HCEC 1CT (cell line): ENCODE measurements at regions not wholly inside any gene's neighbourhood (a gene's known extent, or its start where the extent isn't known, plus 50 kb on each side); places are given as distances from the start of the nearest gene placed in this dataset.

Experiments used
- DNase-seq: peaks from one replicate; pipeline ENCODE4 v3.0.0-alpha.2; 2017

DNA sequence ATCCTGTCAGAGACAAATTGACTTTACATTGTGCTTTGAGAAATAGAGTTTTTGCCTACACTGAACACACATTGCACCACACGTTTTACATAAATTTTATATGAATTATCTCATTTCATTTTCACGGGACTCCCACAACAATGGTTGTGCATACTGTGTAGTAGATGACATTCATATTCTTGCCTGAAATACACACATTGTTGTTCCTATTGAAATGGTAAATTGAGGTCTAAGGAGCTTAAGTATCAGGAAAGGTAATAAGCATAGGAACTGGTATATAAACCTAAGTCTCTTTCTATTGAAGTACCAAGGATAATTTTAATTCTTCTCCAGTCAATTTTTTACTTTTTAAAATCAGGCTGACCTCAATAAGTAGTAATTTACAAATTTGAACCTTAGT, 473.7 kb upstream of the DEPDC1 start:
- no peak for DNase-seq

DNA sequence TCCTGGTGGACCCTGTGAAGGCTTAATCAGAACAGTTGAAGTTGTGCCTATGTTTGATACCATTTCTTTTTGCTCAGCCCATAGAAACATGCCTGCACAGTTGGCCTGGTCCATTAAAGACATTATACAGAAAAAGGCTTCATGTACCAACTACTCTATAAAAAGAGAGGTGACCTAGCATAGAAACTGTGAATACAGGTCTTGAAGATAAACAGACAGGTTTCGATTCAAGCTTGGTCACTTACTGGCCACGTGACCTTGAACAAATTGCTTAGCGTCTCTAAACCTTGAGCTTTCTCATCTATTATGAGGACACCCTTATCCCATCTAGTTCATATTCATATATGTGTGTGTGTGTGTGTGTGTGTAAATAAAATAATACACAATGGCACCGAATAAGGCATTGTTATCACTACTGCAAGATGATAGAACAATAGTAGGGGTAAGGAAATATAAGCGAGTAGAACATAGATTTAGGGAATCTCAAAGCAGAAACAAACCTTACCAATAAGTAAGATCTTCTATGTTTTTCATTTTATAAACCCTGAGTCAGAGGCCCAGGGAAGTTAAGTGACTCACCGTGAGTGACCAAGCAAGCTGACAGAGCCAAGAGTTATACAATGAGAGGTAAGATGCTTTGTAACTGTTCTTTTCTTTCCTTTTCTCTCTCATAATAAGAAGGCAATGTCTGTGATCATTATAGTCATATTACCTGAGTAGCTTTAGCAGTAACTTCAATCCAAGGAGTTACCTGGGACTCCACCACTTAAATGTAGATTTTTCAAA, 476.8 kb upstream of the DEPDC1 start:
- DNase-seq = no peak

DNA sequence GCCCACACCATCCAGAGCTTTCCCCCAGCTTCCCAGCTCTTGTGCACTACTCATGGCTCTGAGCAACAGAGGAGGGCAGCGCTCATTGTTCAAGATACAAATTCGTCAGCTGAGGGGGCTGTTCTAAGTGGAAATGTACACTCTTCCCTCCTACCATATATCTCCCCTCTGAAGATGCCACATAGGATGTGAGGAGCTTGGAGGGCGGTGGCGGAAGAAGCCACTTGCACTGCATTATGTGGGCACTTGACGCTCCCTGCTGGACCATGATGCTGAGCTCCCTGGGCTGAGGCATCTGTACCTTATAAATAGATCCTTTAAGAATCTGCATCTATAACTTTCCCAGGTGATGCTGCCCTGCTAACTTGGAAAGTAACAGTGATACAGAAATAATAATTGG, 477.6 kb upstream of the DEPDC1 start:
- DNase-seq = no peak

DNA sequence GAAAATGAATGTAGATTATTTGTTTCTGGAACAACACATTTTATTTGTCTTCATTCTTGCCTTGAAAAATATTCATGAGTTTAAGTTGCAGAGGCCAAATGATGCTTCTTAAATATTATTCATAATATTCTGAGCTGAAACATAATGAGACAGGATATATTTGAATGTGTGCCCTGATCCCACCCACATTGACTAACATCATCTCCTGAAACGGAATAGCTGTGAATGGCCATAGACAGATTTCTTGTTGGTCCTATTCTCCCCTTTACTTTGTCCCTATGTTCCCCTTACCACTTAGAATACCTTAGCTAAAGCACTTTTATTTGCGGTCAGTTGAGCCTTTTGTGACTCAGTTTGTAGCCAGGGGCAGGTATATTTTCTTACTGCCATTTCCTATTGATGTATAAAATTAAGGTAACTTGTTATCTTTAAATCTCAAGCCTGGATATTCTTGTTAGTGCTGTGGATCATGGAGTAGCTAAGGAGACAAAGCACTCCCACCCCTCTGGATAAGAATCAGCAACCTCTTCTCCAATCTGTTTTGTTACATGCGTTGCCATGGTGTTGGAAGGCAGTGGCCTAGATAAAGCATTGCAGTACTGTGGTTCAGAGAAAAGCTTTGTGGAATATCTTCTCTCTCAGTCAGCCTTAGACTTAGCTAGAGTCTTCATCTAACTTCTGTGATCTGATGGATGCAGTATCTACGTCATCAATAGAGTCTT, 478.5 kb upstream of the DEPDC1 start:
- DNase-seq = no peak

DNA sequence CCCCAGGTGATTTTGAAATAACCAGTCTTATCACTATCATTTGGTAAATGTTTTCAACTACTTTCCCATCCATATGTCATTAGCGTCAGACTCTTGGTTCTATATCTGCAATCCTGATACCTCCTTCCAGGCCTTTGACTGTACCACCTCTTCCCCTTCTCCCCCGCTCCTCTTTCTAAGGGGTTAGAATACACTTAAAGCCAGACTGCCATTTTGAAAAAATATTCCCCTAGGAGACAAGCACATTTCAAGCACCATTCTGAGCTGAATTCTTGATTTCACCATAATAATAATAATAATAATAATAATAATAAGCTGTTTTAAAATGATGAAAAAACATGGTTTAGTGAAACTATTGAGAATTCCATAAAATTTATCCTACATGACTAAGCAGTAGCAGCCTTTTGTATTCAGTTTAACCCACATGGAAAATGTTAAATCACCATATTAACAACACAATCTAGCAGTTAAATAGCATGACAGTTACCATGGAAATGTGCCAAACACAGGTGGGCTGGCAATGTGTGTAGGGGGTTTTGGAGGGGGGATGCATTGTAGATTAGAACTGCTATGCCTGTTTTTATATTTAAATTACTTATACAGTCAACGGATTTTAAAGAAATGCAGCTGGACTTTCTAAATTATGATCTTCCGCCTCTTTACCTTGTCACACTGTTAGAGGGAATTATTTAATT, 480.2 kb upstream of the DEPDC1 start:
- no peak for DNase-seq

DNA sequence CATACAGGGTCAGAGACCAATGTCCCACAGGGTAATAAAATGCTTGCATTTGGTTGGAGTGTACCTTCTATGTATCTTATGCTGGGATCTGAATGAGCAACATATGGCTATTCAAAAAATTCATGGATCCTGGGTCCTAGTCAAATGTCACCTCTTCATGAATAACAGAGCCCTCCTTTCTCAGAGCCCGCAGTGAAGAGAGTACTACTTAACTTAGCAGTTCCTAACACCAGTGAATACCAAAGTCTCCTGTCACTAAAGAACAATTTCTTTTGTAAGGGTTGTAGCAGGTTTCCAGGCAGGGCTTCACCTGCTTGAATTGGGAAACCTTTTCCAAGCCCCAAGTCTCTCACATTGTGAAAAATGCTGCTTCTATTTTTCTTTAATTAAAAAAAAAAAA, 483.0 kb upstream of the DEPDC1 start:
- DNase-seq = no peak

DNA sequence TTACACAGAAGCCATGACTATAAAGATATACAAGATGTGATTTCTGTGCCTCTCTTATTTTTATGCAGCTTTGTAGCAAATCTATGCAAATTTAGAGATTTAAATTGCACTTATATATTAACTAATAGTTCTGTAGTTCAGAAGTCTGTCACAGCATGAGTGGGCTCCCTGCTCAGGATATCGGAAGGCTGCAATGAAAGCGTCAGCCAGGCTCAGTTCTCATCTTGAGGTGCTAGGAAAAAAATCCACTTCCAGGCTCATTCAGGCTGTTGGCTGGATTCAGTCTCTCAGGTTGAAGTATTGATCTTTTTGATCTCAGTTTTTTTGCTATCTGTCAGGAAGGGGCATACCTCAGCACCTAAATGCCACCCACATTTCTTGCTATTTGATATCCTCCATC, 487.4 kb upstream of the DEPDC1 start:
- DNase-seq = no peak

DNA sequence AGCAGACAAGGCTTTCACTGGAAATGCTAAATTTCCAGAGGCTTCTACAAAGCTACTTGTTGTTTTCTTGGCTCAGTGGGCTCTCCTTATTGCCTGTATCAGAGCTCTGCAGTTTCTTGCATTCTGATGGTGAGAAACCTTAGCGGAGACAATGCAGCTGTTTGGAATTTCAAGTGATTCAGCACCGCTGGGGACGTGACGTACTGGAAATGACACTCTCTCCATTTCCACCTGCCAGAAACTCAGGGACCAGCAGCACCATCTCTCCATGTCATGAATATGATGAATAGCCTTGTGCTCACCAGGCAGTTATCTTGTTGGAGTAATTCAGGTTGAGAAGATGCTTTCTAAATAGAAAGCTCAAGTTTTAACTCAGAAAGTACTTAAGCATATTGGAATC, 497.2 kb upstream of the DEPDC1 start:
- DNase-seq = no peak

DNA sequence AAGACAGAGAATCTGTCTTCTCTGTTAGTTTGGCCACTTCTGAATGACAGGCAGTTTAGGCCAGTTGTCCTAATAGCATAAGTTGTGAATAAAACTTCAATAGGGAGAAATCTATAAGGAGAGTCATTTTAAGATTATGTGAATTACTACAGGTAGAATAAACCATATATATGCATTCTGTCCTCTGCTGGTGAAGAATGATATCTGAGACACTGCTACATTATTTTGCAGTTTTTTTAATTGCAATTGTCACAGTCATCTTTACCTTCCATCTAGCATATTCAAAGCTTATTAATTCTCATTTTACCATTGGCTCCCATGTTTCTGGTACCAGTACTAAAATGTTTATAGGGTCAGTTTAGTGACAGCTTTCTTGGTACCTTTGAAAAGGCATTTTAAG, 519.6 kb upstream of the DEPDC1 start:
- no peak for DNase-seq

DNA sequence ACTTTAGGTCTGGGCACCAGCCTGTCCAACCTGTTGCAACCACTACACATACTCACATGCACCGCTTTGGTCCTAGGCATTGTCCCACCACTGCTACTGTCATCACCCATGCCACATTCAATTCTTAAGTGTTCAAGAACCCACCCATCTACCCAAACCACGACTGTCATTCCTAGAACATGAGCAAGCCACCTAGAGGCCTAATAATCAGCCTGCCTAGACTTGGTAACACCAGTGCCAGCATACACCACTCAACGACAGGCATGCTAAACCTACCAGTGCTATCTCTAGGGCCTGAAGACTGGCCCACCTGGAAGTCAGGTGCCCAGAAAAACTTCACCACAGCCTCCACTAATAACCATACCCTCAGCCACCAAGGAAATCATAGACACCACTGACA, 532.8 kb upstream of the DEPDC1 start:
- no peak for DNase-seq

DNA sequence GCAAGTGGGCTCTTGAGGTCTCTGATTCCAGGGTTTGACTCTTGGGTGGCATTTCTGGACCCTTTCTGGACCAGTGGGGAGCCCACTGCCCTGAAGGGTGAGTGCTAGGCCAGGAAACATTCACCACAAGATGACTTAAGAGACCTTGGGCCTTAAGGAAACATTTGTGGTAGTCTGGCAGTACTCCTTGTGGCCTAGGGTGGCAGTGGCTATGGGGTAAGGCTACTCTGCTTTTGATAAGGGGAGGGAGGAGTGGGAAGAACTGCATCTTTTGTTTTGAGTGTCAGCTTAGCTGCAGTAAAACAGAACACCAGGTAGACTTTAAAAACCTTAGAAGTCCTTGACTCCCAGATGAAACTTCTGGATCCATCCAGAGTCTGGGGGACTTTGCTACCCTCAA, 529.3 kb upstream of the LRRC7 start:
- no peak for DNase-seq

DNA sequence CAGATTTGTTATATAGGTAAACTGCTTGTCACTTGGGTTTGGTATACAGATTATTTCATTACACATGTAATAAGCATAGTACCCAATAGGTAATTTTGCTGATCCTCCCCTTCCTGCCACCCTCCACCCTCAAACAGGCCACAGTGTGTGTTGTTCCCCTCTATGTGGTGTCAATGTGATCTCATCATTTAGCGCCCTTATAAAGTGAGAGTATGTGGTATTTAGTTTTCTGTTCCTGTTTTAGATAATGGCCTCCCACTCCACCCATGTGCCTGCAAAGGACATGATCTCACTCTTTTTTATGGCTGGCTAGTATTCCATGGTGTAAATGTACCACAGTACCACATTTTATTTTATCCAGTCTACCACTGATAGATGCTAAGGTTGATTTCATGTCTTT, 522.1 kb upstream of the LRRC7 start:
- DNase-seq = no peak

DNA sequence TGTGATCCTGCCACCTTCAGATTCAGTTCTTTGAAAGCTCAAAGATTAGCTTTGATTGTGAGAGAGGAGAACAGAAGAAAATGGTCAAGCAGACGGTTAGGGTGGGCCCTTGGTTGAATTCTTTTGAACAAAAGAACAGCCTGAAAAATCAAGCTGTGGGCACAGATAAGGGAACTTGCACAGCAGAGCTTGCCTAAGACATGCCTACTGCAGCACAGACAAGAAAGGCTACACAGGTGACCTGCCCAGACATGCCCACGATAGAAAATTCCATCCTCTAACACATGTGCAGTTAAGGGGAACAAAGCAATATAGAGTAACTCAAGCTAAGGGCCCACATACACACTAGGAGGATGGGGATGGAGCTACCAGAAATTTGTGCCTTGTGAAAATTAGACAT, 512.5 kb upstream of the LRRC7 start:
- DNase-seq = no peak

DNA sequence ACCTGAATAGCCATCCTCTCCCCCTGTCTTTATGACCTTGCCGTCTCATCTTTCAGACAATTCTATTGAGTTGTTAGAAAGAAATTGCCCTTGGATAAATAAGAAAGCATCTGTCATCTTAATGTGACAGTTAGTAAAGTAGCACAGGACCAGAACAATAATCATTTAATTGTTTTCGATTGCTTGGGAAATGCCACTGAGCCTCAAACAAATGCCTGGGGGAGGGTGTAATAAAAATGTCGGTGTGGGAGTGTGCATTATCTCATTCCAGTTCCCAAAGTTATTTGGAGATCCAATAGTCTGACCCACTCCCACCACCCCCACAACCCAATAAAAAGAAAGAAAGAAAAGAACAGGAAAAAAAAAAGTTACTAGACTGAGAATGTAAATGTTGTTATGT, 509.3 kb upstream of the LRRC7 start:
- no peak for DNase-seq

DNA sequence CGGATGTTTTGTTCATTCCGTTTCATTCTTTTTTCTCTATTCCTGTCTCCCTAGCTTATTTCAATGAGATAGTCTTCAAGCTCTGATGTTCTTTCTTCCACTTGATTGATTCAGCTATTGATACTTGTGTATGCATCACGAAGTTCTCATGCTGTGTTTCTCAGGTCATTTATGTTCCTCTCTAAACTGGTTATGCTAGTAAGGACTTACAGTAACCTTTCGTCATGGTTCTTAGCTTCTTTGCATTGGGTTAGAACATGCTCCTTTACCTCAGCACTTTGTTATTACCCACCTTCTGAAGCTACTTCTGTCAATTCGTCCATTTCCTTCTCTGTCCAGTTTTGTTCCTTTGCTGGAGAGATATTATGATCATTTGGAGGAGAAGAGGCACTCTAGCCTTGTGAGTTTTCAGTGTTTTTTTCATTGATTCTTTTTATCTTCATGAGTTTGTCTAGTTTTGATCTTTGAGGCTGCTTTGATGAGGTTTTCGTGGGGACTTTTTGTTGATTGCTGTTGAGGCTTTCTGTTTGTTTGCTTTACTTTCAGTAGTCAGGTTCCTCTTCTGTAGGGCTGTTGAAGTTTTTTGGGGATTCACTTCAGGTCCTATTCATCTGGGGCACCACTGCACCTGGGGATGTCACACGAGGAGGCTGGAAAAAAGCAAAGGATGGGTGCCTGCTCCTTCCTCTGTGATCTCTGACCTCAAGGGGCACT, 496.9 kb upstream of the LRRC7 start:
- DNase-seq = no peak

DNA sequence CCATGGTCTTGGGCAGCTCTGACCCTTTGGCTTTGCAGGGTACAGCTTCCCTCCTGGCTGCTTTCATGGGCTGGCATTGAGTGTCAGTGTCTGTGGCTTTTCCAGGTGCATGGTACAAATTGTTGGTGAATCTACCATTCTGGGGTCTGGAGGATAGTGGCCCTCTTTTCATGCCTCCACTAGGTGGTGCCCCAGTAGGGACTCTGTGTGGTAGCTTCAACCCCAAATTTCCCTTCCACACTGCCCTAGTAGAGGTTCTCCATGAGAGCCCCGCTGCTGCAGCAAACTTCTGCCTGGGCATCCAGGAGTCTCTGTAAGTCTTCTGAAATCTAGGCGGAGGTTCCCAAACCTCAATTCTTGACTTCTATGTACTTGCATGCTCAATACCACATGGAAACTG, 494.5 kb upstream of the LRRC7 start:
- no peak for DNase-seq

DNA sequence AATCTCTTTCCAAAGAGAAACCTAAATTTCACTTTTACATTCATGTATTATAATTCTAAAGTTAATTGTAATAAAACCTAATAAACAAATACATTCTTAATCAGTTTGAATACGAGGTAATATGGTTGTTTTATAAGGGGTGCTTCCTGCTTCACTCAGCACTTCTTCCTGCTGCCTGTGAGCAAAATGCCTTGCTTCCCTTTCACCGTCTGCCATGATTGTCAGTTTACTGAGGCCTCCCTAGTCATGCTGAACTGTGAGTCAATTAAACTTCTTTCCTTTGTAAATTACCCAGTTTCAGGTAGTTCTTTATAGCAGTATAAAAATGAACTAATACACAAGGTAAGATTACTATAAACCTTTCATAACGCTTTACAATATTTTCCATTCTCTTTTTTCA, 491.1 kb upstream of the LRRC7 start:
- DNase-seq = no peak

DNA sequence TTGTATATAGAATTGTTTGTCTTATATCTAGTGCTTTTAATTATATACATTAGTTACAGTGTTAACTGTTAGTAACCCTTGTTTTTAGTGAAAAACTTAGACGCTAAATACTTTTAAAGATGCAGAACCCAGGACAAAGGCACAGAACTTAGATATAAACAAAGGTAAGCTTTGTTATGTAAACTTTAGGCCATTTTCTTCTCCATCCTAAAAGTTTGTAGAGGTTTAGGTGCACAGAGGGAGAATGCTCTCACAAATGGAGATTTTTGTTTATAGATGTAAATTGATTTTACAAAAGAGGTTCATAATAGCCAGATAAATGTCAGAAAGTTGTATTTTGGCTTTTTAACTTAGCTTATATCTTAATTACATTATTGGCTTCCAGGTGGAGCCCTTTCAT, 490.5 kb upstream of the LRRC7 start:
- DNase-seq = no peak

DNA sequence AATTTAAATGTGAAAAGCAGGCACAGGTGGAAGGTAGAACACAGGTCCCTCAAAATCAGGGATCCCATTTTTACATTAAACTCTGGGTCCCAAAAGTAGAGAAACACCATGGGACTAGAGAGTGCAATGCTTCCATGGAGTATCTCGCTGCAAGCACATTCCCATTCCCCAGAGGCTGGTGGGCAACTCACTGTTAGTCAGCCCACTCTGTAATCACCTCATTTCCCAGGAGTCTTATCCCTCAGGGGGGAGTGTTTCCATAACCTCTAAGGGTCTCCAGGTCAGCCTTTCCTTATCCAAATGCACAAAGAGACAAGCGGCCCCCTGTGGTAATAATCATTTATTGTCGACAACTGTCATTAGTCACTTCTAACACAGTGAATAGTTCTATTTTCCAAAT, 490.1 kb upstream of the LRRC7 start:
- no peak for DNase-seq

DNA sequence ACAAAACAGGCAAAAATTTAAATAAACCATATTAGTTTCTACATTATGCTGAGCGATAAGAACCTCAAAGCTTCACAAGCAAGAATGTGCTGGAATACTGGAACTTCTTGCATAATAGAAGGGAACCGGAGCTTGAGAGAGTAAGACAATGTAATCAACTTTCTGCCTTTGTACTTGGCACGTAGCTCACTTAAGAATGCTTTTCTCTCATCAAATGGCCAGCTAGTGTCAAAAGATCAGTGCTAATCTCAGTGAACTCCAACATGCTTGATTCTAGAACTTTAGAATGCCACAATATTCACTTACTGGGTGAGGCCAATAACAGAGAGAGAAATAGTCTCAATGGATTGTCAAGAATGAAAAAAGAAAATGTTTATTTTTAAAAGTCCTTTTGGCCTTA, 486.1 kb upstream of the LRRC7 start:
- DNase-seq = no peak

DNA sequence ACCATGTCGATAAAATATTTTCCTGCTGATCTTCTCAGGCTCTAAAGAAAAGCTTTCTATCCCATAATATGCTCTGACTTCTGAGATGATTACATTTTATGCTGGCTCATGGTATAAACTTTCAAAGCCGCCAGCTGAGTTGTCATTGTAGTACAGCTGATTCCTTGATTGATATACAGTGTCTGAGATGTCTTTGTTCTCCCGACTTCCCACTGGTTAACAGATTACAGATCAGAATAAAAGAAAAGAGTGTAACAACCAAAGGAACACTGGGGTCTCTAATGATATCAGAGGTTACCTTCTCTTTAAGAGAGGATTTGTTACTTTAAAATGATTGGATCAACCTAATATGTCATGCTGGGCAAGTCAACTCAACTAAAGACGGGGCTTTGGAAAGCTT, 485.4 kb upstream of the LRRC7 start:
- DNase-seq = no peak

DNA sequence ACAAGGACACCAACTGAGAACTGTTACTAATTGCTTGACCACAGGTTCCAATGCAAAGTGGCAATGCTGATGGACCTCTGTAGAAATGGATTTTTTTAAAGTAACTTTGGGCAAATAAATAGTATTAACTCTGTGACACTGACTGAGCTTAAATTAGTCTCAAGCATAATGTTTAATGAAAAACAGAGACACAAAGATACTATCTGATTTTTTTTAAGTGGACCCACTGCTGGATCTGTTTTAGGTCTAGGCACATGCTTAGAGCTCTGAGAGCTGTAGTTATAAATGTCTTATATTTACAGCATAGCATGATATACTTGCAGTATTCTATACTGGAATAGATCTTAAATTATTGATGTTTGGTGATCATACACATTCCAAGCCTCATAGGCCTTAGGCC, 481.6 kb upstream of the LRRC7 start:
- DNase-seq = no peak

DNA sequence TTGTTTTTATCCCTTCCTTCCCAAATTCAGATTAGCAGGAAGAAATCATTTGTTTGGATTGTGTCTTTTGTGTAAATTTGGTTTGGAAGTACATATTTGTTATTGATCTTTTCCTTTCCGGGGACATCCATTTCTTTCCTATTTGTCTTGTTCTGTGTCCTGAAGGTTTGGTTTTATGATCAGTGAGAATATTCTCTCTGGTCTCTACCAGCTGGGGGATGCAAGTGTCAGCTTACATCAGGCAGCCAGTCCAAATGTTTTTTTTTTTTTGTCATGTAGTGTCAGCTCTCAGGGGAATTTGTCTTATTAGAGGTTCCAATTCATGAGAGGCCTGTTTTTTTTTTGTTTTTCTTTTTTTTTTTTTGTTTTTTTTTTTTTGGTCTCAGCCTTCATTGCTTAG, 479.2 kb upstream of the LRRC7 start:
- DNase-seq = no peak

DNA sequence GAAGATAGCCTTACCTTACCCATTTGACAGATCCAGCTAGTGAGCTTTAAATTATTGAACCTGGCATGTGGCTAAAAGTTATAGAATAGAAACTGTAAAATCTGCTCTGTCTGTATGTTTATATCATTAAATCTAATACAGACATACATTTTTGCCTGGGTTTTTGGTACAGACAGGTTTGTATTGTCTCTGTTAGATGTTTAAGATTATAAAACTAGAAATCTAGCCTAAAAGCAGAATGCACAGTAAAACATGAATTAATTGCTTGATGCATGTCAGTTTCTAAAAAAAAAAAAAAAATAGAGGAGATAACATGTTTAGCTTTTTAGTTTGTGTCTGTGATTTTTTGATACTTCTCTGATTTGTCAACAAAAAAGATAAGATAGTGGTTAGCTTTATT, 477.6 kb upstream of the LRRC7 start:
- DNase-seq = no peak
